Activated CD8-positive, alpha-beta T cell treated with anti-CD3 and anti-CD28 coated beads, Interleukin-2, amount 10 ng/mL, durations not matched to agents 7 days and 5 days (primary cell): ENCODE measurements at regions not wholly inside any gene's neighbourhood (a gene's known extent, or its start where the extent isn't known, plus 50 kb on each side); places are given as distances from the start of the nearest gene placed in this dataset.

Experiments
- ATAC-seq: fragments of 150-1000 bp; cut with Tn5 transposase; one replicate; pipeline ENCODE4 v1.10.0; 2021; ENCODE audit warnings: moderate library complexity
- CTCF ChIA-PET: fragments of 350-600 bp; sonication (Branson Sonifier 250); formaldehyde crosslinking; loops from one replicate; lab custom pipeline; 2021; ENCODE audit warnings: antibody characterized with exemption; lab: Charles Lee
- POLR2A ChIA-PET: fragments of 350-600 bp; sonication (Branson Sonifier 250); formaldehyde crosslinking; loops from one replicate; lab custom pipeline; 2021; ENCODE audit warnings: antibody characterized with exemption; lab: Charles Lee
- DNase-seq: peaks from one replicate; pipeline ENCODE4 v3.0.0-alpha.2; 2020
- H3K27ac Mint-ChIP-seq: one replicate; pipeline ENCODE4 v1.8.0; 2021; ENCODE audit warnings: mild to moderate bottlenecking, mixed read lengths
- H3K27me3 Mint-ChIP-seq: one replicate; pipeline ENCODE4 v1.8.0; 2021; ENCODE audit warnings: low read depth, mixed read lengths
- H3K36me3 Mint-ChIP-seq: one replicate; pipeline ENCODE4 v1.8.0; 2021; ENCODE audit warnings: low read depth, mixed read lengths
- H3K4me1 Mint-ChIP-seq: one replicate; pipeline ENCODE4 v1.8.0; 2021; ENCODE audit warnings: low read depth, mixed read lengths
- H3K4me3 Mint-ChIP-seq: one replicate; pipeline ENCODE4 v1.8.0; 2021; ENCODE audit warnings: mild to moderate bottlenecking, mixed read lengths
- H3K9me3 Mint-ChIP-seq: one replicate; pipeline ENCODE4 v1.8.0; 2022; ENCODE audit warnings: mixed read lengths; ENCODE audit not compliant: insufficient read depth

DNA sequence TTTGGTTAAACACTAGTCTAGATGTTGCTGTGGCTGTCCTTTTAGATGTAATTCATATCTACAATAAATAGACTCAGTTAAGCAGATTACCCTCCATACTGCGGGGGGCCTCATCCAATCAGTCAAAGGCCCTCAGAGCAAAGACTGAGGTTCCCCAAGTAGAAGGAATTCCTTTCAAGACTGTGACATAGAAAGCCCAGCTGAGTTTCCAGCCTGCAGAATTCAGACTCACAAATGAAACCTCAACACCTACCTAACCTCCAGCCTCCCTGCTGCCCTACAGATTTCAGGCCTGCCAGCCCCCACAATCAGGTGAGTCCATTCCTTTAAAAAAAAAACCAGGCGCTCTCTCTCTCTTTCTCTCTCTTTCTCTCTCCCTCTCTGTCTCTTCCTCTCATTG lies 73.6 kb upstream of the NSMCE3 start:
- no peak for DNase-seq
- ATAC-seq, result no peak
- Mint-ChIP-seq H3K27me3 (no peaks in the 10 kb centered on the region), H3K4me1 (no peaks in the 10 kb centered on the region), H3K27ac (no peak overlapping the region), H3K4me3 (no peak overlapping the region), H3K36me3 (no peaks in the 10 kb centered on the region), H3K9me3 (no peaks in the 10 kb centered on the region)
- CTCF ChIA-PET, result no interaction called here
- POLR2A ChIA-PET, result no interaction called here

DNA sequence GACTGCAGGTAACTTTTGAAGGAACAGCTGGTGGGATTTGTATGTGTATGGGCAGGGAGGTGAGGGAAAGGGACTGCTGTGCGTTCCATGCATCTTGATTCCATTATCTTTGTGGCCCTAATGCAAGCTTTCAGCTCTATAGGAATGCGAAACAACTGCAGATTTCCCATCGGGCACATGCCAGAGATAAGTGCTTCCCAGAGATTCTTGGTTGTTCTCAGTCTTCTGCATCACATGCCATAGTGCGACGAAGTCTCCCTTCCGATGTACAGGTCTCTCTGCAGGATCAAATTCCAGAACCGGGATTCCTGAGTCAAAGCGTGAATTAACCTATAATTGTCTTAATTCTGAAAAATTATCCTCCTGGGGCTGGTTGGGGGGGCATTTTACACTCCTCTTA lies 72.6 kb upstream of the NSMCE3 start:
- ChIA-PET POLR2A (no interaction called here), CTCF (no interaction called here)
- Mint-ChIP-seq H3K4me3 (no peak overlapping the region), H3K4me1 (no peaks in the 10 kb centered on the region), H3K27me3 (no peaks in the 10 kb centered on the region), H3K36me3 (no peaks in the 10 kb centered on the region), H3K9me3 (no peaks in the 10 kb centered on the region), H3K27ac (no peak overlapping the region)
- ATAC-seq (no peak), DNase-seq (no peak)

DNA sequence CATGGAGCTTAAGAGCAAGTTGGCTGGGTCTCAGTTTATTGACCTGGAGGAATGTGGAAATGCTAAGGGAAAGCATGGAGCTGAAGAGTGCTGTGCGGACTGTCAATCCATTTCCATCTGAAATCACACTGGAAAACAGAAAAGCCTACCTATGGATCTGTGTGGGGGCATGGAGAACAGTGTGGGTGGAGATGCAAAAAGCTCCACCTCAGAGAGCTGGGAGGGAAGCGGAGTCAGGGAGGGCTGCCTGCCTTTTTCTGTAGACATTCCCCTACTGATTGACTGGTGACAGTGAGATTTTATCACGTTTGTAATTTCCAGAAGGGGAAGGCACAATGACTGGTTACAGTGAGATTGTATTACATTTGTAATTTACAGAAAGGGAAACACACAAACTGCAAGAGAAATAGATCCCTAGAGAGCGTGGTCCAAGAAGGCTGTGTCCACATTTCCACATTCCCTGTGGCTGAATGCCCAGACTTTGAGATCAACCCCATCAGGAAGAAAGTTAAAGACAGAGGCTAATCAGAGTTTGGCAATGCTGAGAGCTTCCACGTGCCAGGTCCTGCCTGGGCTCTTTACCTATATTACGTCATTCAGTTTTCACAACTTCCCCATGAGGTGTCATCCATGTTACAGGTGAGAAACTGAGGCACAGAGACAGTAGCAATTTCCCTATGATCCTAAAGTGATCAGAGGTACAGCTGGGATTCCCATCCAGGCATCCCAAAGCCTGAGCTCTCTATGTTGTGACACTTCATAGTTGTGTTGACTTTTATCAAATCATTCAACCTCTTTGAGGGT lies 67.7 kb upstream of the NSMCE3 start:
- ATAC-seq (no peak), DNase-seq (no peak)
- no peak overlapping the region for H3K27ac Mint-ChIP-seq
- no peaks in the 10 kb centered on the region for H3K4me1 Mint-ChIP-seq
- H3K27me3 Mint-ChIP-seq, result no peaks in the 10 kb centered on the region
- H3K4me3 Mint-ChIP-seq, result no peak overlapping the region
- H3K9me3 Mint-ChIP-seq, result no peaks in the 10 kb centered on the region
- no peaks in the 10 kb centered on the region for H3K36me3 Mint-ChIP-seq
- POLR2A ChIA-PET, result no interaction called here
- CTCF ChIA-PET, result no interaction called here

- H3K27me3 Mint-ChIP-seq, result no peaks in the 10 kb centered on the region
These were observed 64.9 kb upstream of the NSMCE3 start for GRCh38 chr15:29334544-29334943.

DNA sequence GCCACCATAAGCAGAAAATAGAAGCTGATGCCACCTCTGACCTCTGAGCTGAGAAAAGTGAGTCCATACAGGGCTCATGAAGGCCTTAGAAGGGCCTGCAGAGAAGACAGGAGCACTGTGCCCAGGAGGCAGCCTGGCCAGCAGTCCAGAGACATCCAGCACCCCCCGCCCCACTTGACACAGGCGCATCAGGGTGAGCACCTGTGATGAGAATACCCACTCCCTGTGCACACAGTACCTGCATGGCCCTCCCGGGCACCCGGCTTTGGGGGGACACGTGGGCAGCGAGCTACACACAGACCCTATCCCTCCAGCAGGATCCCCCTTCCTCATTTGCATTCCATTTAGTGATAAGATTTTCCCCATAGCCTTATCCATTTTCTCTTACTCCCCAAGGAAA lies 63.6 kb upstream of the NSMCE3 start:
- no peaks in the 10 kb centered on the region for H3K36me3 Mint-ChIP-seq
- H3K4me3 Mint-ChIP-seq, result no peak overlapping the region
- ChIA-PET CTCF (no interaction called here), POLR2A (no interaction called here)
- ATAC-seq, result no peak
- no peak for DNase-seq
- H3K4me1 Mint-ChIP-seq, result no peaks in the 10 kb centered on the region
- no peak overlapping the region for H3K27ac Mint-ChIP-seq
- H3K27me3 Mint-ChIP-seq, result no peaks in the 10 kb centered on the region
- H3K9me3 Mint-ChIP-seq, result no peaks in the 10 kb centered on the region

More at GRCh38 chr15:29334544-29334943, 64.9 kb upstream of the NSMCE3 start:
- H3K36me3 Mint-ChIP-seq, result no peaks in the 10 kb centered on the region
- ATAC-seq (no peak), DNase-seq (no peak)
- CTCF ChIA-PET, result no interaction called here
- no peaks in the 10 kb centered on the region for H3K9me3 Mint-ChIP-seq
- H3K27ac Mint-ChIP-seq, result no peak overlapping the region
- H3K4me1 Mint-ChIP-seq, result no peaks in the 10 kb centered on the region
- POLR2A ChIA-PET, result interaction anchor here (0.5 kb wide), 1 partner anchor 1509 kb away, joined by 3 read pairs; no protein-coding TSS in a partner anchor
- H3K4me3 Mint-ChIP-seq, result no peak overlapping the region

- H3K4me3 Mint-ChIP-seq, result no peak overlapping the region
- no peaks in the 10 kb centered on the region for H3K27me3 Mint-ChIP-seq
- ATAC-seq, result no peak
- H3K4me1 Mint-ChIP-seq, result no peaks in the 10 kb centered on the region
- no peak overlapping the region for H3K27ac Mint-ChIP-seq
- H3K9me3 Mint-ChIP-seq, result no peaks in the 10 kb centered on the region
- no peaks in the 10 kb centered on the region for H3K36me3 Mint-ChIP-seq
- ChIA-PET POLR2A (no interaction called here), CTCF (interaction anchor here (0.7 kb wide), 1 partner anchor 13 kb away, joined by 3 read pairs; no protein-coding TSS in a partner anchor)
- DNase-seq, result no peak
These were observed 62.0 kb upstream of the NSMCE3 start for GRCh38 chr15:29331669-29332068.

- peaks cover 1% of the 10 kb centered on the region for H3K27me3 Mint-ChIP-seq
- H3K9me3 Mint-ChIP-seq, result peaks cover under 1% of the 10 kb centered on the region
- POLR2A ChIA-PET, result no interaction called here
- H3K36me3 Mint-ChIP-seq, result no peaks in the 10 kb centered on the region
- H3K27ac Mint-ChIP-seq, result no peak overlapping the region
- no peak for DNase-seq
- no peaks in the 10 kb centered on the region for H3K4me1 Mint-ChIP-seq
- no peak overlapping the region for H3K4me3 Mint-ChIP-seq
- ATAC-seq, result no peak
- CTCF ChIA-PET, result no interaction called here
These were observed 61.4 kb upstream of the NSMCE3 start for GRCh38 chr15:29331071-29331470.

- no peaks in the 10 kb centered on the region for H3K4me1 Mint-ChIP-seq
- H3K9me3 Mint-ChIP-seq, result peaks cover 8% of the 10 kb centered on the region
- POLR2A ChIA-PET, result no interaction called here
- CTCF ChIA-PET, result no interaction called here
- H3K4me3 Mint-ChIP-seq, result no peak overlapping the region
- ATAC-seq, result no peak
- no peaks in the 10 kb centered on the region for H3K36me3 Mint-ChIP-seq
- H3K27ac Mint-ChIP-seq, result no peak overlapping the region
- peaks cover 6% of the 10 kb centered on the region for H3K27me3 Mint-ChIP-seq
- no peak for DNase-seq
These were observed 55.1 kb upstream of the NSMCE3 start for GRCh38 chr15:29324746-29325145.

- Mint-ChIP-seq H3K4me3 (no peak overlapping the region), H3K4me1 (no peaks in the 10 kb centered on the region), H3K27me3 (peaks cover 6% of the 10 kb centered on the region), H3K36me3 (no peaks in the 10 kb centered on the region), H3K9me3 (peaks cover 8% of the 10 kb centered on the region), H3K27ac (no peak overlapping the region)
- DNase-seq (no peak), ATAC-seq (no peak)
- ChIA-PET POLR2A (no interaction called here), CTCF (no interaction called here)
These were observed 53.9 kb upstream of the NSMCE3 start for GRCh38 chr15:29323557-29323956.

DNA sequence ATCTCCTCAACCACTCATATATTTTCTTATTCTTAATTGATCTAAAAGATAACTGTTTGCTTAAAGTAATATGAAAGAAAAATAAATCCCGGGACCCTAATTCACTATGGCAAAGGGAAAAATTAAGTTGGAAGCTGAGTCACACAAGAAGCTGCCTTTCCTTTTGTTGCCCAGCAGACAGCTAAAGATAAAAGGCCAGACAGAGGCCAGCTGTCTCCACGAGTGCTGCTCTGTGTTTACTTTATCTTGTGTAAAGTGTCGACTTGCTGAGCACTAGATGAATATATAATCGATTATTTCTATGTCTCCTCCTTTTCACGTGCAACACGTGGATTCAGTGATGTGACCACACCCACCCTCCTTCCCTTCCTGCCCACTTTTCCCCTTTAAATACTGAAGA lies 52.8 kb upstream of the NSMCE3 start:
- Mint-ChIP-seq H3K27ac (no peak overlapping the region), H3K36me3 (no peaks in the 10 kb centered on the region), H3K27me3 (peaks cover 6% of the 10 kb centered on the region), H3K4me3 (no peak overlapping the region), H3K9me3 (peaks cover 8% of the 10 kb centered on the region), H3K4me1 (no peaks in the 10 kb centered on the region)
- DNase-seq (no peak), ATAC-seq (no peak)
- CTCF ChIA-PET, result no interaction called here
- POLR2A ChIA-PET, result no interaction called here

DNA sequence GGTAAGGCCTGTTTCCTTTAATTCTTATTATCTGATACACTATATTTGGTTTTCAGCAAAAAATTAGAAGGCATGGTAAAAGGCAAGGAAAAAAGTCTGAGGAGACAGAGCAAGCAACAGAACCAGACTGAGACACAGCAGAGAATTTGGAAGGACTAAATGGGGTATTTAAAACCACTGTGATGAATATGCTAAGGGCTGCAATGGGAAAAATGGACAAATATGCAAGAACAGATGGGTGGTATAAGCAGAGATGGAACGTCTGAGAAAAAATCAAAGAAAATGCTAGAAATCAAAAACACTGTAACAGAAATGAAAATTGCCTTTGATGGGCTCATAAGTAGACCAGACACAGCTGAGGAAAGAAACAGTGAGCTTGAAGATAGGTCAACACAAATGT lies 50.8 kb upstream of the NSMCE3 start:
- CTCF ChIA-PET, result no interaction called here
- Mint-ChIP-seq H3K4me1 (no peaks in the 10 kb centered on the region), H3K27me3 (peaks cover 2% of the 10 kb centered on the region), H3K36me3 (no peaks in the 10 kb centered on the region), H3K9me3 (peaks cover 1% of the 10 kb centered on the region), H3K27ac (no peak overlapping the region), H3K4me3 (no peak overlapping the region)
- no peak for DNase-seq
- POLR2A ChIA-PET, result no interaction called here
- ATAC-seq, result no peak

DNA sequence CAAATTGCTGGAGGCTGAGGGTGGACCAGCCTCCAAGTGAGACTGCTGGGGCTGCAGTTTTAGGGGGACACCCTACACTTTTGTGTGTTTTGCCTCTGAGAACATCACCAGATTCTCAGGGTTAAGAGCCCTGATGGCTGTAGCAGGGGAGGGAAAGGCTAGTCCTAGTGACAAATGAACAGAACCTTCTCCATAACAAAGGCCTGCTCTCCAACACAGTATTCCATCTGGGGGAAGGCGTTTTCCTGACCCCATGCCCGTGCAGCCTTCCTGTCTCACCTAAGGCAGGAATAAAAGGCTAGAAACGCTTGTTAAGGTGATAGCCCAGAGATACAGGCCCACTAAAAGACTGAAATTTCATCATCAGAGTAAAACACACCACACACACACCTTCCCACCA lies 50.2 kb upstream of the NSMCE3 start:
- Mint-ChIP-seq H3K27me3 (peaks cover 2% of the 10 kb centered on the region), H3K4me3 (no peak overlapping the region), H3K9me3 (no peaks in the 10 kb centered on the region), H3K27ac (no peak overlapping the region), H3K36me3 (no peaks in the 10 kb centered on the region), H3K4me1 (no peaks in the 10 kb centered on the region)
- CTCF ChIA-PET, result no interaction called here
- DNase-seq (no peak), ATAC-seq (no peak)
- POLR2A ChIA-PET, result no interaction called here
